IgD-negative memory B cell (primary cell): ENCODE measurements at regions not wholly inside any gene's neighbourhood (a gene's known extent, or its start where the extent isn't known, plus 50 kb on each side); places are given as distances from the start of the nearest gene placed in this dataset.

ENCODE experiments used
- H3K27ac Mint-ChIP-seq, 3 donors: one replicate each; pipeline ENCODE4 v1.8.0; 2020 to 2022; ENCODE audit warnings: mild to moderate bottlenecking in 3 of 3, mixed read lengths in 3 of 3, moderate library complexity in 1 of 3
- H3K27me3 Mint-ChIP-seq: one replicate; pipeline ENCODE4 v1.8.0; 2021; ENCODE audit warnings: mixed read lengths
- H3K36me3 Mint-ChIP-seq: one replicate; pipeline ENCODE4 v1.8.0; 2020; ENCODE audit warnings: mild to moderate bottlenecking, mixed read lengths
- H3K4me1 Mint-ChIP-seq, 3 donors: one replicate each; pipeline ENCODE4 v1.8.0; 2020 to 2022; ENCODE audit warnings: mixed read lengths in 3 of 3, mild to moderate bottlenecking in 1 of 3
- H3K4me3 Mint-ChIP-seq, 4 donors: one replicate each; pipeline ENCODE4 v1.8.0; 2020 to 2022; ENCODE audit warnings: mild to moderate bottlenecking in 4 of 4, mixed read lengths in 4 of 4, moderate library complexity in 3 of 4
- H3K9me3 Mint-ChIP-seq, 3 donors: one replicate each; pipeline ENCODE4 v1.8.0; 2020 to 2021; ENCODE audit warnings: mixed read lengths in 3 of 3, mild to moderate bottlenecking in 1 of 3

DNA sequence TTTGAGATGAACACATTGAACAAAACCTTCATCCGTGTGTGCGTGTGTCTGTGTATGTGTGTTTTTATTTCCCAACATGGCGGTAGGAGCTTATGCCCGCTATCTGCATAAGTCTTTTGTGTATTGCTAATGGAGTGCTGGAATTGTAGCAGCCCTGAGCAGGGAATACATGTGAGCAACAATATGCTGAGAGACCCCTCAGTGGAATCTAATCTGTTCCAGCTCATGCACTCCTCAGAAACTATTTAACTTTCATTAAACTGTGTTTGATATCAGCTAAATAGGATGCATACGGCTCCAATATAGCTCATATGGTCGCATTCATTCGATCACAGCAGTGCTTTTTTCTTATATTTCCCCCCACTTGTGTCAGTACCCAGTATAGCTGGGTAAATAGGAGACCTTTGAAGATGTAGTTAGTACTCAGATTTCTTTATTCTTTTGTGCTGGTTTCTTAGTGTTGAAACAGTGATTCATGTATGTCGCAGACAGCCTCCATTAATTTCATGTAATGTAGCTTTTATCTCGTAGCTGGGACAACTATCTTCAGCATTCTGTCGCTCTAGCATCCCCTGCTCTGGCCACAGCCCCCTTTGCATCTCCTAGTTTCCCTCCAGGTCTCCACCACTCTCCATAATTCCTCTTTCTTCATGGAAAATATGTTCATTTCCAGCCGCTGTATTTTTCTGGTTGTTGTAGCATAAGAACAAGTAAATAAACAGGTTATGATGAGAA is 891.2 kb downstream of the BCL11A start:
- H3K4me3 Mint-ChIP-seq: no peak overlapping the region
- no peaks in the 10 kb centered on the region for H3K27me3 Mint-ChIP-seq

DNA sequence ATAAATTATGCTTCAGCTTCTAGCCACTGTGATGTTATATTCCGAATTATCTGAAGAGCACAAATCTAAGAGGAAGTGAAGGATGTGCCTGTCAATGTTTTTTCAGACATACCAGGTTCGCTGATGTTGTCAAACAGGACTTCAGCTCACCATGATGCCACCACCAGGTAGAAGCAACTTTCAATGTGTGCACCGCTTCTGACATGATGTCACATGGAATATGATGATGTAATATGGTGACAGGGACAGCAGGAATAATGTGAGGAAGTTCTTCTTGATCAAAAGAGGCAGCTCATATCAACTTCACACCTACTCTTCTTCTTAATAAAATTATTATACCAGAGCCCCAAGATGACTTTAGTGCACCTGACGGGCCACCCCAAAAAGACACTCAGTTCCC is 893.2 kb downstream of the BCL11A start:
- Mint-ChIP-seq H3K27me3 (no peaks in the 10 kb centered on the region), H3K9me3 (peaks cover 0 to under 1% (median 0%) of the 10 kb centered on the region in 3 donors), H3K4me3 (no peak overlapping the region), H3K27ac (no peak overlapping the region), H3K36me3 (no peaks in the 10 kb centered on the region), H3K4me1 (no peaks in the 10 kb centered on the region)

More for the DNA sequence above, 891.2 kb downstream of the BCL11A start:
- Mint-ChIP-seq H3K36me3 (no peaks in the 10 kb centered on the region), H3K9me3 (no peaks in the 10 kb centered on the region), H3K27ac (no peak overlapping the region), H3K4me1 (no peaks in the 10 kb centered on the region)

DNA sequence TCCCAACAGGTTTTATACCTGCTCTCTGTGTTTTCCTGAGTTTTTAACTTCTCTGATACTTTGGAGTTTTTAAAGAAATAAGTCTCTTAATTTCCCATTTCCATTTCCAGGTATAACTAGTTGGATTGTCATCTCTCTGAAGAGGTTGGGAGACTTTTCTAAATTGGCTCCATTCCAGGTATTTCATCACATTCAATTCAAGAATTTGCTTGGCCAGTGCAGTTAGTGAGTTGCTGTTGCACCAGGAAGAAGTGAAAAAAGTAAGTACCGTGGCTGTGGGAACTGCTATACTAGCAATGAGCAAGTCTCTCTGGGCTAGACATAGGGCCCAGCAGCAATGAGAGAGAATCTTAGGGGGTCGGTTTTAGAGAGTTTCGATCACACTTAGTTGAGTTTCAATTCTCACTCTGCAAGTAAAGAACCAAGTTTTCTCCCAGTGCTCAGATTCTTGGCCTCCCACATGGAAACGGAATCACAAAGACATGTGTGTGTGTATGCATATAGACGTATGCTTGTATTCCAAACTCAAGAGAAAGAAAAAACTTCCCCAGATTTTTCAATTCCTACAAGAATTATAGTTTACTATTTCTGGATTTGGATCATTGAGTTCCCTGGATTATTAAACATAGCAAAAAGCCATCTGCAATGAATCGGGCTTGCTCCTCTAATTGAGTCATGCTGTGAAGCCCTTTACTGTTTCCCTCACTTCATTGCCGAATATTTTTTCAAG is 894.4 kb downstream of the BCL11A start:
- H3K9me3 Mint-ChIP-seq: peaks cover 0 to 2% (median 0%) of the 10 kb centered on the region in 3 donors
- no peaks in the 10 kb centered on the region for H3K36me3 Mint-ChIP-seq
- no peaks in the 10 kb centered on the region for H3K27me3 Mint-ChIP-seq
- no peak overlapping the region for H3K4me3 Mint-ChIP-seq
- no peak overlapping the region for H3K27ac Mint-ChIP-seq
- H3K4me1 Mint-ChIP-seq: no peaks in the 10 kb centered on the region

DNA sequence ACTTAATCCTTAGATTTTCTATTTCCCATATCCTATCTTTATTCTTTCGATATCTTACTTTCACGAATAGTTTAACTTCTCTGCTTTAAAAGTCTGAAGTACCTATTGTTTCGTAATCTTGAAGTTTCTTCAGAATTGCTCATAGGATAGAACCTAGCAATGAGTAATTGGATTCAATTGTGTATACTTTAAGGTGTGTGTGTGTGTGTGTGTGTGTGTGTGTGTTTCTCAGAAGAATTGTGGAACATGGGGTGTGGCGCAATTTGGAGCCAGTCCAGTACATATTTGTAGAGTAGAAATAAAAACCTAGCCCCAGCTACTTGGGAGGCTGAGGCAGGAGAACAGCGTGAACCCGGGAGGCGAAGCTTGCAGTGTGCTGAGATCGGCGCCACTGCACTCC is 897.6 kb downstream of the BCL11A start:
- Mint-ChIP-seq H3K36me3 (no peaks in the 10 kb centered on the region), H3K27me3 (no peaks in the 10 kb centered on the region), H3K27ac (no peak overlapping the region), H3K9me3 (peaks cover 0 to 2% (median 2%) of the 10 kb centered on the region in 3 donors), H3K4me1 (no peaks in the 10 kb centered on the region), H3K4me3 (no peak overlapping the region)

DNA sequence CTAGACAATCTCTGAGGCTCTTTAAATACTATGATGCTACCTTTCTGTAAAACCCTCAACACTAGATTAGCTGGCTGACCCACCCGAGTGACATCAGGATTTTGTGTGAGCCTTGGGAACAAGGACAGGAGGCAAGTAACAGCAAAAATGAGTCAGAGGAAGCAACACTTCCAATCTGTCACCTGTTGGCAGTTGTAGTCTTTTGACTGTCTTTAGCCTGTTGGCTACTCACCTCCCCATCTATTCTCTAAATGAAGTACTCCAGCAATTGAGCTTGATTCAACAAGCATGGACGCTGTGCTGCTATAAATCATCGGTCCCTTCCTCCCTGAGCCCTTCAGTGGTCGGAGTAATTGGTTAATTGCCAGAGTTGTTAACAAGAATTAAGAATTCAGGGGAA is 898.7 kb downstream of the BCL11A start:
- Mint-ChIP-seq H3K27ac (no peak overlapping the region), H3K27me3 (no peaks in the 10 kb centered on the region), H3K4me3 (no peak overlapping the region), H3K9me3 (peaks cover 0 to 2% (median 2%) of the 10 kb centered on the region in 3 donors), H3K4me1 (no peaks in the 10 kb centered on the region), H3K36me3 (no peaks in the 10 kb centered on the region)

DNA sequence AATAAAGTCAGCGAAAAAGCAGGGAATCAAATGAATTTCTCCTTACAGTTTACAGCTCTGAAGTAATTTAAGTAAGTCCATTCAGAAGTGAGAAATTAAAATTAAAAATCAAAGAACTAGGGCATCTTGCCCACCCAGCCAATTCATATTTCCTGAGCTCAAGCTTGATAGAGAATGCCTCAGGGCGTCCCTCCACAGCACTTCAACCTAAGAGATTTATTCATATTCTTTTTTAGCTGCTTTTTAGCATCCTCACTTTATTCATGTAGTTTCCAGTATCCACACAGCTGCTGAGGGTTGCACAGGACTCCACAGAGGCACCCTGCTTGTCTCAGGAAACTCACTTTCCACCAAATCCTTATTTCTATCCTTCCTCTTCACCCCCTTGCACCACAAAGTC is 900.3 kb downstream of the BCL11A start:
- Mint-ChIP-seq H3K27me3 (no peaks in the 10 kb centered on the region), H3K27ac (no peak overlapping the region), H3K4me1 (no peaks in the 10 kb centered on the region), H3K9me3 (peaks cover 0 to 5% (median 2%) of the 10 kb centered on the region in 3 donors), H3K4me3 (no peak overlapping the region), H3K36me3 (no peaks in the 10 kb centered on the region)

DNA sequence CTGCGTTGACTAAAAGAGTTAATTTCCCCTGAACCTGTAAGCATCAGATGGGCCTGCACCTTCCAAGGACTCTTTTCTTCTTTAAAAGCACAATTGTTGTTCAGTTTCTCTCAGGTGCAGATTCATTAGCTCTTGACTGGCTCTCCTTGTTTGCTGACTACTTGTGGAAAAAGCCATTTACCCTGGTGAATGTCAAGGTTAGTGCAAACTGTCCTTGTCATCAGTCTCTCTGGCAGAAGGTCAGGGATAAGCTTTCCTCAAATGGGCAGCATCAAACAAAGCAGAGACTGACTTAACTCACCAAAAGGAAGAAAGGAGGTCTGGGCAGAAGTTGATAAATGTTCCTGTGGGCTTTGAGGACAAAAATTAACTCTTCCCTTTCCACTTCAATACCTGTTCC is 922.7 kb downstream of the BCL11A start:
- Mint-ChIP-seq H3K27ac (no peak overlapping the region), H3K9me3 (peaks cover 0 to 6% (median 5%) of the 10 kb centered on the region in 3 donors), H3K4me1 (no peaks in the 10 kb centered on the region), H3K27me3 (peaks cover 6% of the 10 kb centered on the region), H3K36me3 (peaks cover 2% of the 10 kb centered on the region), H3K4me3 (no peak overlapping the region)

DNA sequence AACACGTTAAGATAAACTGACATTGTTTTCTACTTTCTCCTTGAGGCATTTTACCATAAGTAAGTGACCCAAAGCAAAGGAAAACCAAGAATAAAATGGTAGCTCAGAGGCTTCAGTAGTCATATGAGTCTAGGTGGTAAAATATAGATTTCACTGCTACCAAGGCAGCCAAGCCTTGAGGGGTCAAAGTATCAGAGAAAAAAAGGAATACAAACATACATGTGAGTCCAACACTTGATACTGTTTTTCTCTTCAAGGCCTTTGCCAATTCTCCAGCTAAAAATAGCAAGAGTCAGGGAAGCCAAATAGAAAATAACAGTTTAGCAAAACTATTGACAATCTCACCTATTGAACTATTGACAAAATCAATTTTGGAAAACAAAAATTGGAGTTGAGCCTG is 925.9 kb downstream of the BCL11A start:
- Mint-ChIP-seq H3K4me3 (no peak overlapping the region), H3K27ac (no peak overlapping the region), H3K9me3 (peaks cover 0 to 6% (median 5%) of the 10 kb centered on the region in 3 donors), H3K27me3 (peaks cover 7% of the 10 kb centered on the region), H3K36me3 (peaks cover 2% of the 10 kb centered on the region), H3K4me1 (peaks cover 8 to 12% (median 9%) of the 10 kb centered on the region in 3 donors)

DNA sequence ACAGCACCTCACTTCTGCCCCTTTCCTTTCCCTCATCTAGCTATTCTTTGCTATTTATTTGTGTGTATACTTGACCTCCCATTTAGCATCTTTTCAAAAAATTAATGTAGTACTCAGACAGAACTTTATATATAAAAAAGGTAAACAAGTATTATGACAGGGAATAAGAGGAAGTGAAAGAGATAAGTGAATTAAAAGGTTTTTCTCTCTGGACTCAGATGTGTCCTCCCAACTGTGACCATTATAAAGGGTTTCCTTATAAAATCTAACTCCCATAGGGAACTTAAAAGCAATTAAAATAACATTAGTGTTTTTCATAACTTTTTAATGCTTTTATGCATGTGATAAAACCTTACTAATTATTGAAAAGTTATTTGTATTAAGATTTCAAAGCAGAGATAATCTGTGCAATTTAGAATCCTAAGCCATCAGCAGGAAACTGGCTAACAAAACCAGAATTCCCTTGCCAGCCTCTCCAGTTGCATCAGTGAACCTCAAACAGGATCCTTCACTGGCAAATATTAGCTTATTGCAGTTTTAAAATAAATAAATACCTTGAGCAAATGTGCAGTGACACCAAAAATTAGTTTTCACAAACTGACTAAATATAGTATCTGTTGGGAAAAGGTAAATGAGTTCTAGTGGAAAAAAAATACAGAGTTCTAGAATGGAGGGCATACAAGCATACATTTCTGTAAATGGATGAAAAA is 930.7 kb downstream of the BCL11A start:
- Mint-ChIP-seq H3K4me1 (peaks cover 13 to 17% (median 16%) of the 10 kb centered on the region in 3 donors), H3K27me3 (peaks cover 6% of the 10 kb centered on the region), H3K4me3 (peak overlapping the region in 2 of 4 donors; percentile 6 to 83)

DNA sequence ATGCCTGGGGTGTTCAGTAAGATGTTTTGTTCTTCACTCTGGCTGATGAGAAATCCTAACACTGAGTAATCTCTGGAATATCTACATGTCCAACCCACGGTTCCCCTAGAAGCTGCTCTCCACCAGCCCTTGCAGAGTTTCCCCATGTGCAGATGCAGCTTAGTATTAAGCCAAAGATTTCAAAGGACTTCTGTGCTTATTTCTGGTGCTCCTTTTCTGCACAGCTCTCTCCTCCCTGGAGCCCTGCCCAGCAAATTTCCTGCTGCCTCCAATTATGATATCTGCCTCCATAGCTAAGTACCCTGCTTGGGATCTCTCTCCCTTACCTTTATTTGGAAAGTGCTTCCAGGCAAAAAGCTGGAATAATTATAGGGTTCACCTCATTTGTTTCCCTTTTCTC is 949.3 kb downstream of the BCL11A start:
- Mint-ChIP-seq H3K4me1 (no peaks in the 10 kb centered on the region), H3K27me3 (peaks cover 2% of the 10 kb centered on the region)

More for the DNA sequence above, 930.7 kb downstream of the BCL11A start:
- H3K9me3 Mint-ChIP-seq: peaks cover 0 to 3% (median 0%) of the 10 kb centered on the region in 3 donors
- H3K27ac Mint-ChIP-seq: no peak overlapping the region
- H3K36me3 Mint-ChIP-seq: peaks cover 2% of the 10 kb centered on the region

DNA sequence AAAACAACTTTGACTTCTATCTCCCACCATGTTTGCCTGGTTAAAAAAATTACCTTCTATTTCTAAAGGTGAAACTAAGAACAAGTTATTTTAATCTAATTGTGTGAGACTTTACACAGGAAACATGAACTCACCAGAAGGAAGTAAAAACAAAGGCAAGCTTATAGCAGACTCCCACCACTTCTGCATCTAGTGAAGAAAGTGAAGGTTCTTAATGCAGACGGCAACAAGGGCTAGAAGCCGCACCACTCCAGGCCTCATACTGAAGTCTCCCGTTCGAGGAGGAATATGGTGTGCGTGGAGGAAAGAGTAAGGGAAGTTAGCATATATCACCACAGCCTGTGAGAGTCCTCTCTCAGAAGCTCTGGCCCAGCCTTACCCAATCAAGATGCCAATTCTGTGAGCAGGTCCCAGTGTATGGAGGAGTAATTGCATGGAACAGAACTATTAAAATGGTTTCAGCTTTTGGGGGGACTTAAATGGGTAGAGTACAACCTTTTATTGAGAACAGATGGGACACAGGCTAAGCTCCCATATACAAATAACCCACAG is 958.7 kb downstream of the BCL11A start:
- Mint-ChIP-seq H3K4me3 (peak overlapping the region; percentile 8 to 74 (median 27)), H3K9me3 (peaks cover 0 to 8% (median 5%) of the 10 kb centered on the region in 3 donors), H3K4me1 (peaks cover 12 to 17% (median 13%) of the 10 kb centered on the region in 3 donors), H3K27ac (peak overlapping the region in 1 of 3 donors; percentile 81), H3K27me3 (no peaks in the 10 kb centered on the region), H3K36me3 (no peaks in the 10 kb centered on the region)

More for the DNA sequence above, 949.3 kb downstream of the BCL11A start:
- no peak overlapping the region for H3K4me3 Mint-ChIP-seq
- H3K9me3 Mint-ChIP-seq: peaks cover 8 to 24% (median 22%) of the 10 kb centered on the region in 3 donors
- H3K27ac Mint-ChIP-seq: no peak overlapping the region
- H3K36me3 Mint-ChIP-seq: peaks cover 4% of the 10 kb centered on the region

DNA sequence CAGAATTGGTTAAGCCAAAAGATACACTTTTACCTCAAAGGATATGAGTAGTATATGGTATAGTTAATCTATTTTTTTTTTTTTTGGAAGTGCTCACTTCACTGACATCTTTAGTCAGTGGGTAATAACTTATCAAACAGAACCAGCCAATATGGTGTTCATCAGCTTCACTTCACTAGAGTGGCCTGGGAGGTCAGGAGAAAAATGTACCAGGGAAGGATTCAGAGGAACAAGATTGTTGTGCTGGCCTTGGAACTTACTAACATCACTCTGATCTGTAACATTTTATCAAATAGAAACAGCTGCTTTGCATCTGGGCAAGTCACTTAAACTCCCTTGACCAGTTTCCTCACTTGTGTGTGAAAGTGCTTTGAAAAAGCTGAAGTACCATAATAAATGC is 962.7 kb downstream of the BCL11A start:
- Mint-ChIP-seq H3K27ac (no peak overlapping the region), H3K4me1 (peaks cover 13 to 17% (median 13%) of the 10 kb centered on the region in 3 donors), H3K4me3 (no peak overlapping the region), H3K27me3 (no peaks in the 10 kb centered on the region), H3K9me3 (no peaks in the 10 kb centered on the region), H3K36me3 (no peaks in the 10 kb centered on the region)

DNA sequence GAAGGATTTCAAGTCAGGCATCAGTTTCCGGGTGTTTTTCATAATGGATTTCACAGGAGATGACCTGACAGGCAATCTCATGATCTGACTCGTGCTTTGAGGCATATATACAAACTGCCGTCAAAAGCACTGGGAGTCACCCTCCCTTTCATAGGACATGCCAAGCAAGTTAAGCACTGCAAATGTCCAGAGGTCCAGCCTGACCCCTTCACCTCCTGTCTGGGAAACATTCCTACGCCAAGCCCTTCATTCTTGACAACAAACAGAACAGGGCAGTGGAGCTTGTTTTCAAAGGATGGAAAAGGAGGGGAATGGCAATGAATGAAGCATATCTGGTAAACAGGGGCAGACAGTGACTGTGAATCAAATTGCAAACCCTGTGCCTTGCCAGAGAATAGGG is 963.6 kb downstream of the BCL11A start:
- Mint-ChIP-seq H3K4me3 (peak overlapping the region in 1 of 4 donors; percentile 15), H3K36me3 (no peaks in the 10 kb centered on the region), H3K4me1 (peaks cover 12 to 13% (median 12%) of the 10 kb centered on the region in 3 donors), H3K27me3 (no peaks in the 10 kb centered on the region), H3K9me3 (no peaks in the 10 kb centered on the region), H3K27ac (no peak overlapping the region)

DNA sequence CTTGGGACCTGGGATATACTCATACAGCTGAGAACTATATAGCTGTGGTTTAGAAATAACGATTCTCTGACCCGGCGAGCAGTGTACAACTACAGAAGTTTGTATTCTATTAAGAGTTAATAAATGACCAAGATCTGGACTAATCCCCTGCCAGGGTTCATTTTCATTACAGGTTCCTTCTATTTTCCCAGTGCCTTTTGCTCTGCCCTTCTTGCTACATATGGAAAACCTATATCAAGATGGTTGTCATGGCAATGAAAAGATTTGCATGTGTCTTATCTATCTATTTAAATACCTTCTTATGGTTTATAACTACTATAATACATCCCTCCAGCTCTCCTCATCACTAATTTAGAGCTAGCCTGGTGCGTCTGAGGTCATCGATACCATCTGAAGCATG is 965.2 kb downstream of the BCL11A start:
- Mint-ChIP-seq H3K4me3 (no peak overlapping the region), H3K36me3 (no peaks in the 10 kb centered on the region), H3K27ac (no peak overlapping the region)

DNA sequence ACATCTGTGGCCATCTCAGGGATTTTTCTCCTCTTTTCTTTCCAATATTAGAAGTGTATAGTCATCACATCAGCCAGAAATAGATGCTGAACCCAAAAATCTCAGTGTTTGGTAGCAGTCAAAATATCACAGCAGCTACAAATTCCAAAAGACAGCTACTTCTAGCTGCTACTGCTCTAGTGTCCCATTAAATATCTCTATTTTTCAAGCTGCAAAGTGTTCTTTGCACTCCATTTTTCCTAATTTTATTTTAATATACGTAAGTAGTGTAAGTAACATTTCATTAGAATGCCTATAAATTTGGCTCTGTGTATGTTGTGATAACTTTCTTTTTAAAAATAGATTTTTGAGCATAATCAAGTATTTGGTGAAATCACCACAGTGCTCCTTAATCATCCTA is 967.3 kb downstream of the BCL11A start:
- no peak overlapping the region for H3K4me3 Mint-ChIP-seq
- no peak overlapping the region for H3K27ac Mint-ChIP-seq
- H3K9me3 Mint-ChIP-seq: no peaks in the 10 kb centered on the region
- H3K27me3 Mint-ChIP-seq: no peaks in the 10 kb centered on the region
- H3K36me3 Mint-ChIP-seq: no peaks in the 10 kb centered on the region
- peaks cover 0 to 7% (median 4%) of the 10 kb centered on the region in 3 donors for H3K4me1 Mint-ChIP-seq

More for the DNA sequence above, 965.2 kb downstream of the BCL11A start:
- H3K4me1 Mint-ChIP-seq: peaks cover 0 to 2% (median 1%) of the 10 kb centered on the region in 3 donors
- H3K9me3 Mint-ChIP-seq: no peaks in the 10 kb centered on the region
- H3K27me3 Mint-ChIP-seq: no peaks in the 10 kb centered on the region
